Right lobe of liver (tissue), 6 donors: ENCODE measurements at regions not wholly inside any gene's neighbourhood (a gene's known extent, or its start where the extent isn't known, plus 50 kb on each side); places are given as distances from the start of the nearest gene placed in this dataset.

ENCODE experiments used
- ATAC-seq, 4 donors: fragments of 200-7000 bp; cut with Tn5 transposase; one replicate each; pipeline ENCODE4 v1.9.1; 2020; ENCODE audit warnings: mild to moderate bottlenecking in 4 of 4, moderate library complexity in 4 of 4
- DNase-seq, 3 donors: peaks; one replicate each; pipeline ENCODE4 v3.0.0-alpha.2; 2020
- H3K27ac ChIP-seq, 3 donors: fragments of 200-600 bp; one replicate each; pipeline ENCODE4 v1.8.0; 2022
- H3K27me3 ChIP-seq, 2 donors: fragments of 200-600 bp; one replicate each; pipeline ENCODE4 v1.8.0; 2022
- H3K36me3 ChIP-seq, 4 donors: fragments of 200-600 bp; sonication (generic) in 1 of 4; one replicate each; pipeline versions ENCODE4 v1.5.1 to v1.8.0; 2017 to 2022; ENCODE audit warnings: control low read depth in 1 of 4
- H3K4me1 ChIP-seq, 4 donors: fragments of 200-600 bp; sonication (generic) in 1 of 4; one replicate each; pipeline versions ENCODE4 v1.5.1 to v1.8.0; 2017 to 2022; ENCODE audit warnings: control low read depth in 1 of 4
- H3K4me3 ChIP-seq, 3 donors: fragments of 200-600 bp; one replicate each; pipeline ENCODE4 v1.8.0; 2022
- H3K9me3 ChIP-seq, 4 donors: fragments of 200-600 bp; sonication (generic) in 1 of 4; one replicate each; pipeline versions ENCODE4 v1.5.1 to v1.8.0; 2017 to 2022; ENCODE audit warnings: control low read depth in 1 of 4
- CTCF ChIP-seq, 4 donors: fragments of 200-600 bp in 3 of 4; fragments of 450-650 bp in 1 of 4; IDR thresholded peaks; one replicate each; pipeline versions ENCODE4 v1.5.1 to v1.8.0; 2016 to 2022; ENCODE audit warnings: antibody characterized with exemption in 4 of 4, mild to moderate bottlenecking in 2 of 4
- POLR2A ChIP-seq: fragments of 450-650 bp; IDR thresholded peaks from one replicate; pipeline ENCODE4 v1.6.1; 2017; ENCODE audit warnings: antibody characterized with exemption, mild to moderate bottlenecking
- WGBS: methylation state at CpG from one replicate; pipeline ENCODE4 v1.1.6; 2018; ENCODE audit warnings: low coverage, low lambda C conversion rate; ENCODE audit not compliant: insufficient coverage; ENCODE audit errors: missing lambda C conversion rate; 5-methylcytosine and 5-hydroxymethylcytosine counted together
- intact Hi-C, 2 donors: fragments of 100-400 bp; cut with DNase I; formaldehyde crosslinking; loops; one replicate each; pipeline versions ENCODE4 v1.11.2 to v1.14.1; 2022
- donor health status: DM: no; HTN: yes; CAD: no.
- donor health status: DM: no; HTN: no; CAD: no.
- donor health status: DM: no; HTN: no; CAD: no.
- donor health status: DM: no; HTN: yes; CAD: no.
- donor health status: DM: no; HTN: yes; CAD: no.

- intact Hi-C loops, result no loop called here
- H3K27ac ChIP-seq, result no peak overlapping the region
- TF ChIP-seq CTCF (IDR thresholded peaks at IDR 0.05), result no peak
- TF ChIP-seq POLR2A, result no peak
- H3K4me1 ChIP-seq, result no peaks in the 10 kb centered on the region
- no peaks in the 10 kb centered on the region for H3K9me3 ChIP-seq
- H3K4me3 ChIP-seq, result no peak overlapping the region
- ATAC-seq, result no peak
- no peak for DNase-seq
- no peaks in the 10 kb centered on the region for H3K27me3 ChIP-seq
- H3K36me3 ChIP-seq, result no peaks in the 10 kb centered on the region
Measured at GRCh38 chr5:17917465-17917864, 283.2 kb downstream of the TAF11L14 start.

DNA sequence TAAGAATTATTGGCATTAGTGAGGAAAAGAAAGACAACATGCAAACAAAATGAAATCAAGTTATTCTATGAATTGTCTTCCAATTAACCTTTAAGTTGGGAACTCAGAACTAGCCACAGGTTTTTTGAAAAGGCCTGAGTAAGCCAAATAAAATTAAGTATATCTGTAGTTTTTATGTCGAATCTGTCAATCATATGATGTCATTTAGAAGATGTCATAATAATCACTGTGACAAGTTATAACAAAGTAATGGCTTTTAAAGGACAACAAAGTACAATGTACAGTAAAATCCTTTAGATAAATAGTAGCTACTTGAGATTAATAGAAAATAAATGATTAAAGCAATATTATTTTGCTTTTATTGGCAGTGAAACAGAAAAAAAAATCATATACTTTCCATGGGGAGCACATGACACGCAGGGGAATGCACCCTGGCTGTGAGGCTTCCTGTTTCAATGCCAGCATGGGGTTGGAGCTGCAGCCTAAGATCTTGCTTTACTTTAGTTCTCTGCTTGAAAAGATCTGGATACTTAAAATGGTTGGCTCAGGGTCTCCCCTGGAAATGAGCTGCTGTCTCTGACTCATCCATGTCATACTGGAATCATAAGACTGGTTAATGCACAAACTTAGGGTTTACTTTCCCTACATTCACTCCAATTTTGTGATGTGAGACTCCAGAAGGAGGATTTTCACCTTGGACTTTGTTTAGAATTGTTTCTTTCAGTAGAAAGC is 284.3 kb downstream of the TAF11L14 start:
- H3K27me3 ChIP-seq, result no peaks in the 10 kb centered on the region
- no peaks in the 10 kb centered on the region for H3K4me1 ChIP-seq
- intact Hi-C loops, result no loop called here
- H3K27ac ChIP-seq, result no peak overlapping the region
- TF ChIP-seq CTCF (IDR thresholded peaks at IDR 0.05) (no peak), POLR2A (no peak)
- no peaks in the 10 kb centered on the region for H3K36me3 ChIP-seq
- no peaks in the 10 kb centered on the region for H3K9me3 ChIP-seq
- WGBS, result 28% methylated on average over 2 of the region's 2 CpGs
- no peak for ATAC-seq
- H3K4me3 ChIP-seq, result no peak overlapping the region
- DNase-seq, result no peak

GRCh38 chr5:17925276-17925675 is 291.0 kb downstream of the TAF11L14 start:
- WGBS, result 45% methylated on average over 4 of the region's 4 CpGs
- no peak for ATAC-seq
- no peaks in the 10 kb centered on the region for H3K9me3 ChIP-seq
- H3K27ac ChIP-seq, result no peak overlapping the region
- H3K4me3 ChIP-seq, result no peak overlapping the region
- intact Hi-C loops, result no loop called here
- no peaks in the 10 kb centered on the region for H3K27me3 ChIP-seq
- H3K36me3 ChIP-seq, result no peaks in the 10 kb centered on the region
- no peak for DNase-seq
- H3K4me1 ChIP-seq, result no peaks in the 10 kb centered on the region
- TF ChIP-seq CTCF (IDR thresholded peaks at IDR 0.05), result no peak
- TF ChIP-seq POLR2A, result no peak

- Histone ChIP-seq H3K4me3 (no peak overlapping the region), H3K4me1 (no peaks in the 10 kb centered on the region), H3K36me3 (no peaks in the 10 kb centered on the region), H3K27me3 (no peaks in the 10 kb centered on the region), H3K27ac (no peak overlapping the region), H3K9me3 (no peaks in the 10 kb centered on the region)
- no peak for DNase-seq
- 64% methylated on average over 1 of the region's 2 CpGs for whole genome bisulfite sequencing
- intact Hi-C loops, result no loop called here
- TF ChIP-seq CTCF (IDR thresholded peaks at IDR 0.05), result no peak
- no peak for TF ChIP-seq POLR2A
- peak in 1 of 4 donors; percentile 25 for ATAC-seq
Measured at GRCh38 chr5:17928581-17928981, 294.3 kb downstream of the TAF11L14 start.

DNA sequence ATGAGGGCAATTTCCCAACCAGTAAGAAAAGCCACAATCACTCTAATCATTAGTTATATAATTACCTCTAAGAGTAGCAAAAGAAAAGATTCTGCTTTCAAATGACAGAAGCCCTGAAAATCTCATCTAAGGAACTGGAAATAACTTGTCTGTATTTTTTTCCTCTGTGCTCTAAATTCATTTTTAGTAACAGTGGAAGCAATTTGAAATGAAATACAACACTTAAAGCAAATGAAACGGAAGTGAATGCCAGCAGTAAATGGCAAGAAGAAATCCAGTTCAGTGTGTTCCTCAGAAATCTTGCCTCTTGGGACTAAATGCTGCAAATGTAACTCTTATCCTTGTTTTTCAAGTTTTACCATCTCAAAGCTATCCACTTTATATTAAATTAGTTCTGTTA is 294.9 kb downstream of the TAF11L14 start:
- ATAC-seq (no peak), DNase-seq (no peak)
- no peaks in the 10 kb centered on the region for H3K4me1 ChIP-seq
- TF ChIP-seq POLR2A, result no peak
- TF ChIP-seq CTCF (IDR thresholded peaks at IDR 0.05), result no peak
- H3K4me3 ChIP-seq, result no peak overlapping the region
- H3K27me3 ChIP-seq, result no peaks in the 10 kb centered on the region
- H3K36me3 ChIP-seq, result no peaks in the 10 kb centered on the region
- WGBS, result 33% methylated on average over 1 of the region's 1 CpG
- intact Hi-C loops, result no loop called here
- no peak overlapping the region for H3K27ac ChIP-seq
- H3K9me3 ChIP-seq, result no peaks in the 10 kb centered on the region
